Activated naive CD4-positive, alpha-beta T cell treated with anti-CD3 and anti-CD28 coated beads, Interleukin-2, amount 10 ng/mL, durations not matched to agents 7 days and 5 days (primary cell): ENCODE measurements at regions not wholly inside any gene's neighbourhood (a gene's known extent, or its start where the extent isn't known, plus 50 kb on each side); places are given as distances from the start of the nearest gene placed in this dataset.

Experiments
- CTCF ChIA-PET: fragments of 350-600 bp; sonication (Branson Sonifier 250); formaldehyde crosslinking; loops from one replicate; lab custom pipeline; 2021; ENCODE audit warnings: antibody characterized with exemption; lab: Charles Lee
- DNase-seq: peaks from one replicate; pipeline ENCODE4 v3.0.0-alpha.2; 2020
- H3K27ac Mint-ChIP-seq: one replicate; pipeline ENCODE4 v1.8.0; 2021; ENCODE audit warnings: mild to moderate bottlenecking, moderate library complexity, mixed read lengths
- H3K27me3 Mint-ChIP-seq: one replicate; pipeline ENCODE4 v1.8.0; 2021; ENCODE audit warnings: mild to moderate bottlenecking, mixed read lengths
- H3K36me3 Mint-ChIP-seq: one replicate; pipeline ENCODE4 v1.8.0; 2021; ENCODE audit warnings: mixed read lengths
- H3K4me1 Mint-ChIP-seq: one replicate; pipeline ENCODE4 v1.8.0; 2021; ENCODE audit warnings: mixed read lengths
- H3K4me3 Mint-ChIP-seq: one replicate; pipeline ENCODE4 v1.8.0; 2021; ENCODE audit warnings: mild to moderate bottlenecking, moderate library complexity, mixed read lengths
- H3K9me3 Mint-ChIP-seq: one replicate; pipeline ENCODE4 v1.8.0; 2021; ENCODE audit warnings: mixed read lengths

GRCh38 chr11:70581991-70582885 is 183.9 kb downstream of the CTTN start:
- Mint-ChIP-seq H3K9me3 (no peaks in the 10 kb centered on the region), H3K4me1 (no peaks in the 10 kb centered on the region), H3K27me3 (peaks cover 48% of the 10 kb centered on the region), H3K36me3 (no peaks in the 10 kb centered on the region), H3K4me3 (no peak overlapping the region), H3K27ac (no peak overlapping the region)
- CTCF ChIA-PET: no interaction called here
- DNase-seq: no peak

DNA sequence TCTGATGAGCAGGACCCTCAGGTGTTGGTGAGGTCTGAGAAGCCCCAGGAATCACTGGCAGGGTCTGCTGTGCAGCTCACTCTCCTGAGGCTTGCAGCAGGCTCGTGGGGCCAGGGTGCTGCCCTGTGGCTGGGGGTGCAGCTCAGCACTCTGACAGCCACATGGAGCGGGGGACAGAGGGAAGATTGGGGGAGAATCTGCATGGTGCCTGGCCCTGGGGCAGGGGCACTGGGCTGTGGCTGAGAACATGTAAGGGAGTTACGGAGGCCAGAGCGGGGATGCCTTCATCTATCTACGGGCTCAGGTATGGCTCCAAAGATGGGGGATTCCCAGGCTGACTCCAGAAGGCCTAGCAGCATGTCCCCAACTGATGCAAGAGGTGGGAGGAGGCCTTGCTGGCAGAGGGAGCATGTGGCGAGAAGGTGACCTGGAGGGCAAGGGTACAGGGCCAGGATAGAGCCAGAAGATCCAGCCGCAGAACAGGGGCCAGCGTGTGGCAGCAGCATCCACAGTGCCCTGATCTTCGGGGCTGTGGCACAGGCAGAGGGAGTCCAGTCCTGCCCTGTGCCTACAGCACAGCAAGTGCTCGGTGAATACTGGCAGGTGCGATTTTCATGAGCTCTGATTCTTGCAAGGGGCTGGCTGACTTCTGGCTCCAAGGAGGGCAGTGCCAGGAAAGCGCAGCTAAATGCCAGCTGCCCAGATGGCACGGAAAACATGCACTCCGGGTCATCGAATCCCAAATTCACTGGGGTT is 184.7 kb downstream of the CTTN start:
- DNase-seq: no peak
- no peak overlapping the region for H3K27ac Mint-ChIP-seq
- peaks cover 50% of the 10 kb centered on the region for H3K27me3 Mint-ChIP-seq
- CTCF ChIA-PET: no interaction called here
- H3K4me3 Mint-ChIP-seq: no peak overlapping the region
- no peaks in the 10 kb centered on the region for H3K36me3 Mint-ChIP-seq
- H3K4me1 Mint-ChIP-seq: no peaks in the 10 kb centered on the region
- H3K9me3 Mint-ChIP-seq: no peaks in the 10 kb centered on the region

- Mint-ChIP-seq H3K27me3 (peaks cover 53% of the 10 kb centered on the region), H3K36me3 (no peaks in the 10 kb centered on the region), H3K4me1 (no peaks in the 10 kb centered on the region), H3K4me3 (no peak overlapping the region), H3K27ac (no peak overlapping the region), H3K9me3 (no peaks in the 10 kb centered on the region)
- DNase-seq: no peak
- CTCF ChIA-PET: no interaction called here
Observed at GRCh38 chr11:70583781-70584218, 185.5 kb downstream of the CTTN start.

GRCh38 chr11:70584498-70585235 is 186.3 kb downstream of the CTTN start:
- peaks cover 5% of the 10 kb centered on the region for H3K9me3 Mint-ChIP-seq
- peaks cover 52% of the 10 kb centered on the region for H3K27me3 Mint-ChIP-seq
- no peak overlapping the region for H3K4me3 Mint-ChIP-seq
- no peak for DNase-seq
- no peak overlapping the region for H3K27ac Mint-ChIP-seq
- no peaks in the 10 kb centered on the region for H3K36me3 Mint-ChIP-seq
- CTCF ChIA-PET: no interaction called here
- H3K4me1 Mint-ChIP-seq: peaks cover 5% of the 10 kb centered on the region

DNA sequence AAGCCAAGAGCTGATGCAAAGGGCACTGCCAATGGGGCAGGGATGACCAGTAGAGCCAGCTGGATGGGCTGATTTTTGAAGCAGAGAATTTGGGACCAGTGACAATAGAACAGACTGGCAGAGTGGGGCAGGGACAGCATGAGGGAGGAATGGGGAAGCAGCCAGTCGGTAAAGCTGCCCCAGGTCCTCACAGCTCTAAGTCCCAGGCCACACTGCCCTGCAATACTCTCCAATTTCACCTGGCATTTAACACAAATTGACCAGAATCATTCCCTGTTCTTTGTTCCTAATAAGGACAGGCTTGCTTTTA is 186.9 kb downstream of the CTTN start:
- DNase-seq: no peak
- Mint-ChIP-seq H3K36me3 (no peaks in the 10 kb centered on the region), H3K4me1 (peaks cover 10% of the 10 kb centered on the region), H3K4me3 (no peak overlapping the region), H3K9me3 (peaks cover 5% of the 10 kb centered on the region), H3K27ac (no peak overlapping the region), H3K27me3 (peaks cover 55% of the 10 kb centered on the region)
- CTCF ChIA-PET: no interaction called here

- Mint-ChIP-seq H3K4me3 (no peak overlapping the region), H3K4me1 (peaks cover 20% of the 10 kb centered on the region), H3K9me3 (peaks cover 5% of the 10 kb centered on the region), H3K27ac (no peak overlapping the region), H3K27me3 (peaks cover 62% of the 10 kb centered on the region), H3K36me3 (no peaks in the 10 kb centered on the region)
- CTCF ChIA-PET: no interaction called here
- DNase-seq: no peak
Observed at GRCh38 chr11:70586261-70587074, 188.1 kb downstream of the CTTN start.

DNA sequence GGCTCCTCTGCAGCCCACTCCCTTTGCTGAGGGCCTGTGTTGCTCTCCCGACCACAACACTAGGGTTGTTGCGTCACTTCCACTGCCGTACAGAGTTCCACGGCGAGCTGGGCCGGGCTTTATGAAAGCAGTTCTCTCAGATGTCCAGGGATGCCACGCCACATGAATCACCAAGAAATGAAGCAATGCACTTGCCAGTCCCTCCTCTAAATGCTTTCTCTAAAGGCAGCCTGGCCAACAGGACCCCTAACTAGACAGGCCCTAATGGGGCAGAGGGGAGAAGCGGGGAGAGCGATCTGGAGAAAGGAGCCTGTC is 188.7 kb downstream of the CTTN start:
- Mint-ChIP-seq H3K27ac (no peak overlapping the region), H3K4me1 (peaks cover 20% of the 10 kb centered on the region), H3K9me3 (peaks cover 5% of the 10 kb centered on the region), H3K27me3 (peaks cover 66% of the 10 kb centered on the region), H3K36me3 (no peaks in the 10 kb centered on the region), H3K4me3 (no peak overlapping the region)
- DNase-seq: no peak
- CTCF ChIA-PET: no interaction called here

GRCh38 chr11:70590356-70590991 is 192.1 kb downstream of the CTTN start:
- peaks cover 20% of the 10 kb centered on the region for H3K4me1 Mint-ChIP-seq
- H3K27ac Mint-ChIP-seq: peak overlapping the region; percentile 73
- H3K36me3 Mint-ChIP-seq: no peaks in the 10 kb centered on the region
- H3K9me3 Mint-ChIP-seq: peaks cover 5% of the 10 kb centered on the region
- H3K4me3 Mint-ChIP-seq: no peak overlapping the region
- DNase-seq: peak; percentile 47
- CTCF ChIA-PET: interaction anchor here (0.6 kb wide), 2 partner anchors 122 to 863 kb away, joined by 4 read pairs; partner anchors contain the start of gene NADSYN1
- peaks cover 73% of the 10 kb centered on the region for H3K27me3 Mint-ChIP-seq

DNA sequence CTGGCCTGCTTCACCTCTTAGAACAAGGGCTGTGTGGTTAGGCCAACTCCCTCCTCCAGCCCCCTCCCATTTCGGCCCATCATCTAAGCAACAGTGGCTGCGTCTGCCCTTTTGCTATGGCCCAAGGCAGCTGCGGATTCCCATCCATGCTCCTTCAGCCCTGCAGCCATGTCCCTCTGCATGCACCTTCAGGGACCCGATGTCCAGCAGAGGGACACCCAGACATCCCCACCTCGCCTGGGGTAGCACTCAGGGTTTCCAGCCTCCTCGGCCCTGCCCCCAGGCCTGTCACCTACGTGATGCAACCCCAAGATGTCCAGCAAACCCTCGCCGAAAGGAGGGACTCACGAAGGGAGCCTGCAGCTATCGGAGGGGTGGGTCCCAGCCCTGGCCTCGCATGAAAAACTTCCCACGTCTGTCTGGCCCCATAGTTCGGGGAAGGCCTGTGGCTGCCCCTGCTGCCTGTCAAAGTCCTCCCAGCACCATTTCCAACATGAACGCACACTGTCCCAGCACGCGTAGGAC is 194.4 kb downstream of the CTTN start:
- Mint-ChIP-seq H3K27ac (no peak overlapping the region), H3K9me3 (peaks cover 5% of the 10 kb centered on the region), H3K4me3 (no peak overlapping the region), H3K27me3 (peaks cover 74% of the 10 kb centered on the region), H3K4me1 (peaks cover 20% of the 10 kb centered on the region), H3K36me3 (no peaks in the 10 kb centered on the region)
- CTCF ChIA-PET: no interaction called here
- no peak for DNase-seq

DNA sequence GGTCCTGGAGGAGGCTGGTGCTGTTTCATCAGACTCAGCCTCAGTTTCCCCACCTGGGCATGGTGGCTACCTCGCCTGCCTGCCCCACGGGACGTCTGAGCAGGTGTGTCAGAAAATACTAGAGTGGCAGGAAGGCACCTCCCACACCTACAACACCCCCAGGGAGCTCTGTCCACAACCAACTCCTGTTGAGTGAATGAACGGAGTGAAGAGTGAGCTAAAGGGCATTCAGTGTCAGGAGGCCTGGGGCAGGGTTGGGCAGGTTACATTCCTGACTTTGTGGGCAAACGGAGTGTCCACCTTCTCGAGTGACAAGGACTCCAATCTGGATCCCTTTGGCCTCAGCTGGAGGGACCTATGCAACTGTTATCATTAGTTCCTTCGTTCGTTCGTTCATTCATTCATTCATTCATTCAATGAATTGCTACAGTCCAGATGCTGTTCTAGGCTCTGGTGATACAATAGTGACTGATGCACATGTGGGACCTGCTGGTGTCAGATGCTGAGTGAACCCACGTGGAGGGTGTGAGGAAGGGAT is 195.2 kb downstream of the CTTN start:
- CTCF ChIA-PET: no interaction called here

GRCh38 chr11:70594031-70594430 is 195.7 kb downstream of the CTTN start:
- no peaks in the 10 kb centered on the region for H3K36me3 Mint-ChIP-seq
- no peak overlapping the region for H3K27ac Mint-ChIP-seq
- peaks cover 5% of the 10 kb centered on the region for H3K9me3 Mint-ChIP-seq
- no peak for DNase-seq
- no peak overlapping the region for H3K4me3 Mint-ChIP-seq
- H3K27me3 Mint-ChIP-seq: peaks cover 77% of the 10 kb centered on the region
- peaks cover 20% of the 10 kb centered on the region for H3K4me1 Mint-ChIP-seq
- CTCF ChIA-PET: no interaction called here

More for the DNA sequence above, 195.2 kb downstream of the CTTN start:
- Mint-ChIP-seq H3K27ac (no peak overlapping the region), H3K9me3 (peaks cover 5% of the 10 kb centered on the region), H3K36me3 (no peaks in the 10 kb centered on the region), H3K4me3 (no peak overlapping the region), H3K4me1 (peaks cover 20% of the 10 kb centered on the region), H3K27me3 (peaks cover 82% of the 10 kb centered on the region)
- DNase-seq: no peak

GRCh38 chr11:70594606-70595005 is 196.3 kb downstream of the CTTN start:
- CTCF ChIA-PET: no interaction called here
- peaks cover 16% of the 10 kb centered on the region for H3K4me1 Mint-ChIP-seq
- H3K36me3 Mint-ChIP-seq: no peaks in the 10 kb centered on the region

GRCh38 chr11:70595016-70595415 is 196.7 kb downstream of the CTTN start:
- H3K27me3 Mint-ChIP-seq: peaks cover 76% of the 10 kb centered on the region
- H3K9me3 Mint-ChIP-seq: no peaks in the 10 kb centered on the region
- DNase-seq: no peak
- H3K4me1 Mint-ChIP-seq: peaks cover 12% of the 10 kb centered on the region
- H3K4me3 Mint-ChIP-seq: no peak overlapping the region
- CTCF ChIA-PET: no interaction called here
- no peak overlapping the region for H3K27ac Mint-ChIP-seq
- H3K36me3 Mint-ChIP-seq: no peaks in the 10 kb centered on the region

More at GRCh38 chr11:70594606-70595005, 196.3 kb downstream of the CTTN start:
- no peak for DNase-seq
- H3K27me3 Mint-ChIP-seq: peaks cover 76% of the 10 kb centered on the region
- no peak overlapping the region for H3K27ac Mint-ChIP-seq
- H3K4me3 Mint-ChIP-seq: no peak overlapping the region
- H3K9me3 Mint-ChIP-seq: peaks cover under 1% of the 10 kb centered on the region
